GM12865 (cell line): ENCODE measurements at regions not wholly inside any gene's neighbourhood (a gene's known extent, or its start where the extent isn't known, plus 50 kb on each side); places are given as distances from the start of the nearest gene placed in this dataset.
"Not testable (repeated sequence)": the region's sequence is repeated elsewhere in the genome, so short reads cannot be mapped to it uniquely, and the experiment has no call there.

ENCODE experiments used
- DNase-seq: peaks from one replicate; pipeline ENCODE4 v3.0.0; 2010; ENCODE audit warnings: low read depth
- H3K4me3 ChIP-seq: 2 replicates; pipeline ENCODE4 v1.5.1; 2011; ENCODE audit warnings: mild to moderate bottlenecking, low read depth, low read length, control low read depth
- TF ChIP-seq, protein P1 (sequence below): IDR thresholded peaks from 2 replicates; pipeline ENCODE4 v1.5.1; 2011; ENCODE audit warnings: low read length, control low read depth, low read depth, inconsistent platforms; ENCODE audit not compliant: insufficient read depth; ENCODE audit errors: missing control alignments

DNA sequence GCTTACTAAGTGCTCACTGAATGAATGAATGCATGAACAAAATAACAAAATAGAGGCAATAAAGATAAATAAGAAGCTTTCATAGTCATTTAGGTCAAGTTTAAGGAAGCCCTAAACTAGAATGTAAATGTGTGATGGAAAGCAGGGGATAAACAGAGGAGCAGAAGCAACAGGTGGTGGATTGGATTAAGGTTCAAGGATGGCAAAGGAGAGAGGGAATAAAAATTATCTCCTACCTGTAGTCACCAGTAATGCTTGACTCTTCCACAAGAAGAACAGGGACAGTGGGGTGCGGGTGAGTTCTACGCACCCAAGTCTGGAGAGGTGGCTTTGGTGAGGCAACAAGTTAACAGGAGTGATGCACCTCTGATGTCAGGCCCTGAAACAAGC, 212.4 kb downstream of the ZIC5 start:
- no peak for DNase-seq
- TF ChIP-seq, protein P1, sequence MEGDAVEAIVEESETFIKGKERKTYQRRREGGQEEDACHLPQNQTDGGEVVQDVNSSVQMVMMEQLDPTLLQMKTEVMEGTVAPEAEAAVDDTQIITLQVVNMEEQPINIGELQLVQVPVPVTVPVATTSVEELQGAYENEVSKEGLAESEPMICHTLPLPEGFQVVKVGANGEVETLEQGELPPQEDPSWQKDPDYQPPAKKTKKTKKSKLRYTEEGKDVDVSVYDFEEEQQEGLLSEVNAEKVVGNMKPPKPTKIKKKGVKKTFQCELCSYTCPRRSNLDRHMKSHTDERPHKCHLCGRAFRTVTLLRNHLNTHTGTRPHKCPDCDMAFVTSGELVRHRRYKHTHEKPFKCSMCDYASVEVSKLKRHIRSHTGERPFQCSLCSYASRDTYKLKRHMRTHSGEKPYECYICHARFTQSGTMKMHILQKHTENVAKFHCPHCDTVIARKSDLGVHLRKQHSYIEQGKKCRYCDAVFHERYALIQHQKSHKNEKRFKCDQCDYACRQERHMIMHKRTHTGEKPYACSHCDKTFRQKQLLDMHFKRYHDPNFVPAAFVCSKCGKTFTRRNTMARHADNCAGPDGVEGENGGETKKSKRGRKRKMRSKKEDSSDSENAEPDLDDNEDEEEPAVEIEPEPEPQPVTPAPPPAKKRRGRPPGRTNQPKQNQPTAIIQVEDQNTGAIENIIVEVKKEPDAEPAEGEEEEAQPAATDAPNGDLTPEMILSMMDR, result no peak
- no peak overlapping the region for H3K4me3 ChIP-seq

DNA sequence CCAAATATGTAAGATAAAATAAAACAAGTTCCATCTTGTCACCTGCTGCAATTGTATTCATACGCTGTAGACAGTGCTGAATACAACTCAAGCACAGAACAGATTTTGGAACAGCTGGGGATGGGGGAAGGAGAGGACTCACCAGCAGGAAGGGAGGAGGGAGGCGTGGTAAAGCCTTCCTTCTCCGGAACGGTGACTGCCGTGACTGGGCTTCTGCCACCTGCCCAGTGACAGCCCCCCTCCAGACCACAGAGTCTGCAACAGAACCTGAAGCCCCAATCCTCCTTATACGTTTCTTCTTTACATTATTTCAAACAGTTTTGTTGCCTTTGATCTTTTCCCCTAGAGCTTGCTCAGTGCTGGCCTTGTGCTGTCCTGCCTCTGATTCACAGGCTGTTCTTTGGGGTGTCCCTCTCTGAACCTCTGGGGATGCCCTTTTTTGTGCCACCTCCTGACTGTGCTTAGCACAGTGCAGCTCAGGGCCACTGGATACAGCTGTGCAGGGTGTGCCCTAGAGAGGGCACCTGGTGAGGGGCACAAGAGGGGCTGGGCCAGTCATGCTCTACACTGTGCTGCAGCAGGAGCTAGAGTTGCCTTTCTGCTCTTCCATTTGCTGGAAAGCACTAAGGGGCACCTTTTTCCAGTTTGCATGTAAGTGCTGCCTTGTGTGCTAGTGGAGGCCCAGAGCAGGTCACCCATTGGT, 213.0 kb downstream of the ZIC5 start:
- peak; percentile 21 for DNase-seq
- TF ChIP-seq, protein P1, result no peak

DNA sequence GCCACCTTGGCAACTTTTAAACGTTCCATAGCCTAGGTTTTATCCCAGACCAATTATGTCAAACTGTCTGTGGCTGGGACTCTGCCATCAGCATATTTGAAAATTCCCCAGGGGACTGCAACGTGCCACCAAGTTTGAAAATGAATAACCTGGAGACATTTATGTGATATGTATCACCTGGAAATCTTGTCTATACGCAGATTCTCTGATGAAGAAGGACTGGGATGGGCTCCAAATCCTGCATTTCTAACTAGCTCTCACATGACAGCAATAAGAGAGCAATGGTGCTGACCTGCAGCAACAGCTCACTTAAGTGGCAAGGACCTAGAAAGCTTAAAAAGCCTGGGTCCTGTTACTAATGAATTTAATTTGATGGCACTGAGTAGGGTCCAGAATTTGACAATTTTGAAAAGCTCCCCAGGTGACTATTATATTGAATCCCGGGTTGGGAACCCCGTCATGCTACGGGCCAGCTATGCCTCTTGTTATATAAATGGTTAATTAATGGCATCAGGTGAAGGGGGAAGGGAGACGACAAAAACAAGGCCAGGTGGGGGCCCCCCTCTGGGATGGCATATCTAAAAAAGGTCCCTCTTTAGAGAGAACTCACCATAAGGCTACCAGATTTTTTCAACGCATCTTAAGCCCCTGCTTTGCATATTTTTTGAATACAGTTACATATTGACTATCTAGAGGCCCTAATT, 213.7 kb downstream of the ZIC5 start:
- no peak for DNase-seq
- TF ChIP-seq, protein P1, result no peak
- H3K4me3 ChIP-seq, result no peak overlapping the region

More for the DNA sequence above, 213.0 kb downstream of the ZIC5 start:
- H3K4me3 ChIP-seq, result no peak overlapping the region

DNA sequence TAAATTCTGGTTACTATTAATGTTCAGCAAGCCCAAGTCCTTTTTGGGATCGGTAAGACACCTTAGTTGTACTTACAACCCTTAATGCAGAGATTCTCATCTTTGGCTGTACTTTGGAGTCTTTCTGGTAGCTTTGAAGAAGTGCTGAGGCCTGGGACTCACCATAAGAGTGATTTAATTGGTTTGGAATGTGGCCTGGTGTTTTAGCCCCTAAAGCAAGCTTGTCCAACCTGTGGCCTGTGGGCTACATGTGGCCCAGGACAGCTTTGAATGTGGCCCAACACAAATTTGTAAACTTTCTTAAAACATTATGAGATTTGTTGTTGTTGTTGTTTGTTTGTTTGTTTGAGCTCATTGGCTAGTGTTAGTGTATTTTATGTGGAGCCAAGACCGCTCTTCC, 215.3 kb downstream of the ZIC5 start:
- no peak for DNase-seq
- TF ChIP-seq, protein P1, result no peak
- H3K4me3 ChIP-seq, result no peak overlapping the region

DNA sequence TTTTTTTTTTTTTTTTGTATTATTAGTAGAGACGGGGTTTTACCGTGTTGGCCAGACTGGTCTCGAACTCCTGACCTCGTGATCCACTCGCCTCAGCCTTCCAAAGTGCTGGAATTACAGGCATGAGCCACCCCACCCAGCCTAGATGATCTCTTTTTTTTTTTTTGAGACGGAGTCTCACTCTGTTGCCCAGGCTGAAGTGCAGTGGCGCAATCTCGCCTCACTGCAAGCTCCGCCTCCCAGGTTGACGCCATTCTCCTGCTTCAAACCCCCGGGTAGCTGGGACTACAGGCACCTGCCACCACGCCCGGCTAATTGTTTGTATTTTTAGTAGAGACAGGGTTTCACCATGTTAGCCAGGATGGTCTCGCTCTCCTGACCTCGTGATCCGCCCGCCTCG, 216.8 kb downstream of the ZIC5 start:
- not testable (repeated sequence) for DNase-seq, H3K4me3 ChIP-seq

DNA sequence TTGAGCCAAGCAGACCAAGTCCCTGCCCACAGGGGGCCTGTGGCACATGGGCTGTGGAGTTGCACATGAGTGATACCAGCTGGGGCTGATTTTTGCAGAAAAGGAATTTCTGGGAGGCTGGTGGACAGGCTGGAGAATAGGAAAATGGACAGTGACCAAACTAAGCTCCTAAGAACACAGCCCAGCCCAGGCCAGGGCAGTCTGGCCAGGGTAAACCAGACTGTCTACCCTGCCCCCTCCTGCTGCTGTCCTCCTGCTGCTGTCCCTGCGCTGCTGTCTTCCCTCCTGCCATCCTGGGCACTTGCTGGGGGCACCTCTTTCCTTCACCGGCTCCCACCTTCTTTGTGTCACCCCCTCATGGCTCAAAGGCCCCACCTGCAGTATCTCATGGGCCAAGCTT, 219.2 kb downstream of the ZIC5 start:
- TF ChIP-seq, protein P1, result no peak
- H3K4me3 ChIP-seq, result no peak overlapping the region
- no peak for DNase-seq

DNA sequence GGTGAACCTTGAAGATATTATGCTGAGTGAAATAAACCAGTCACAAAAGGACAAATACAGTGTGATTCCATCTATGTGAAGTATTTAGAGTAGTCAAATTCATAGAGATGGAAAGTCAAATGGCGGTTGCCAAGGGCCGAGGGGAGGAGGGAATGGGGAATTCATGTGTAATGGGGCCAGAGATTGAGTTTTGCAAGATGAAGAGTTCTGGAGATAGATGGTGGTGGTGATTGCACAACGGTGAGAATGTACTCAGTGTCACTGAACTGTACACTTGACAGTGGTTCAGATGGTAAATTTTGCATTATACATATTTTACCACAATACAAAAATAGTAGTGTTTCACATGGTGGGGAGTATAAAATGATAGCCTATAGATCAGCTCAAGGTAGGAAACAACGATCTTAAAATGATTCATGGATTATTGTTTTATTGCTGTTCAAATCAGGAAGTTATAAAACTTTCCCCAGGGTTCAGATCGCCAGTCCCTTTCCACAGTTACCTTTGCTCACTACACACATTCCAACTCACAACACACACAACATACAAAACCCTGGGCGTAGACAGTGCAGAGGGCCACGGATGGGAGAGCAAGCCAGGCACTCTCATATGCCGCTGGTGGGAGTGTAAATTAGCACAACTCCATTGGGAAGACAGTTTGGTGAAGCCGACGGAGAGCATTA, 219.9 kb downstream of the ZIC5 start:
- no peak for DNase-seq
- TF ChIP-seq, protein P1, result no peak
- H3K4me3 ChIP-seq, result no peak overlapping the region
